Renal pelvis (tissue), 1 donor: ENCODE measurements at regions not wholly inside any gene's neighbourhood (a gene's known extent, or its start where the extent isn't known, plus 50 kb on each side); places are given as distances from the start of the nearest gene placed in this dataset.

Experiments used
- DNase-seq: peaks from one replicate; pipeline ENCODE4 v3.0.0-alpha.2; 2013

- DNase-seq = peak; percentile 75
These were observed 324.4 kb downstream of the ENC1 start for GRCh38 chr5:74316064-74316603.

GRCh38 chr5:74314906-74315305 lies 325.6 kb downstream of the ENC1 start:
- no peak for DNase-seq

GRCh38 chr5:74313896-74314295 lies 326.6 kb downstream of the ENC1 start:
- no peak for DNase-seq

- no peak for DNase-seq
These were observed 327.8 kb downstream of the ENC1 start for GRCh38 chr5:74312746-74313145.

- no peak for DNase-seq
These were observed 328.6 kb downstream of the ENC1 start for GRCh38 chr5:74311961-74312360.

GRCh38 chr5:74310997-74311930 lies 329.3 kb downstream of the ENC1 start:
- DNase-seq = no peak

GRCh38 chr5:74310386-74310785 lies 330.1 kb downstream of the ENC1 start:
- no peak for DNase-seq

GRCh38 chr5:74309050-74309449 lies 331.5 kb downstream of the ENC1 start:
- DNase-seq = no peak

GRCh38 chr5:74306845-74307244 lies 333.7 kb downstream of the ENC1 start:
- no peak for DNase-seq

GRCh38 chr5:74304536-74304935 lies 336.0 kb downstream of the ENC1 start:
- DNase-seq = no peak

GRCh38 chr5:74303578-74303977 lies 336.9 kb downstream of the ENC1 start:
- DNase-seq = no peak

- DNase-seq = no peak
These were observed 339.0 kb downstream of the ENC1 start for GRCh38 chr5:74301576-74301975.

- DNase-seq = no peak
These were observed 339.6 kb downstream of the ENC1 start for GRCh38 chr5:74300808-74301389.

GRCh38 chr5:74299833-74300232 lies 340.7 kb downstream of the ENC1 start:
- DNase-seq = no peak

GRCh38 chr5:74296685-74297408 lies 343.7 kb downstream of the ENC1 start:
- DNase-seq = no peak

- DNase-seq = no peak
These were observed 344.9 kb downstream of the ENC1 start for GRCh38 chr5:74295676-74296075.

- DNase-seq = no peak
These were observed 345.4 kb downstream of the ENC1 start for GRCh38 chr5:74295141-74295540.

GRCh38 chr5:74294231-74294705 lies 346.3 kb downstream of the ENC1 start:
- DNase-seq = no peak

GRCh38 chr5:74293182-74293581 lies 347.3 kb downstream of the ENC1 start:
- DNase-seq = no peak

- no peak for DNase-seq
These were observed 349.8 kb downstream of the ENC1 start for GRCh38 chr5:74290634-74291241.

GRCh38 chr5:74289691-74290090 lies 350.8 kb downstream of the ENC1 start:
- no peak for DNase-seq

- DNase-seq = no peak
These were observed 351.3 kb downstream of the ENC1 start for GRCh38 chr5:74289238-74289637.
